Tibial artery (tissue), 4 donors: ENCODE measurements at regions not wholly inside any gene's neighbourhood (a gene's known extent, or its start where the extent isn't known, plus 50 kb on each side); places are given as distances from the start of the nearest gene placed in this dataset.

ENCODE experiments used
- DNase-seq, 2 donors: peaks; one replicate each; pipeline ENCODE4 v3.0.0-alpha.2; 2019
- H3K27ac ChIP-seq, 2 donors: fragments of 200-600 bp; sonication (generic) in 1 of 2; 1 replicate in 1 of 2; 2 replicates in 1 of 2; pipeline ENCODE4 v1.5.1; 2018 to 2019; ENCODE audit warnings: mild to moderate bottlenecking in 1 of 2
- H3K27me3 ChIP-seq, 2 donors: fragments of 200-600 bp; sonication (generic) in 1 of 2; one replicate each; pipeline versions ENCODE4 v1.5.1 to v1.6.0; 2016 to 2019
- H3K36me3 ChIP-seq, 3 donors: fragments of 200-600 bp; sonication (generic) in 2 of 3; one replicate each; pipeline ENCODE4 v1.5.1; 2016 to 2019; ENCODE audit warnings: mild to moderate bottlenecking in 2 of 3
- H3K4me1 ChIP-seq, 4 donors: fragments of 200-600 bp; sonication (generic) in 2 of 4; 1 replicate in 3 of 4; 2 replicates in 1 of 4; pipeline ENCODE4 v1.5.1; 2016 to 2019
- H3K4me3 ChIP-seq, 2 donors: fragments of 200-600 bp; sonication (generic) in 1 of 2; 1 replicate in 1 of 2; 2 replicates in 1 of 2; pipeline ENCODE4 v1.5.1; 2018 to 2019; ENCODE audit warnings: mild to moderate bottlenecking in 2 of 2
- H3K9me3 ChIP-seq, 3 donors: fragments of 200-600 bp; sonication (generic) in 1 of 3; one replicate each; pipeline ENCODE4 v1.5.1; 2016 to 2019
- CTCF ChIP-seq, 2 experiments: fragments of 200-600 bp in 1 of 2; fragments of 450-650 bp in 1 of 2; IDR thresholded peaks; one replicate each; pipeline ENCODE4 v1.5.1; 2017 to 2019; ENCODE audit warnings: antibody characterized with exemption in 2 of 2, mild to moderate bottlenecking in 1 of 2, moderate library complexity in 1 of 2
- intact Hi-C: fragments of 100-400 bp; cut with DNase I; formaldehyde crosslinking; loops from one replicate; pipeline ENCODE4 v1.15.0; 2023; ENCODE audit warnings: low total_unique reads

- DNase-seq: no peak
- intact Hi-C loops: no loop called here
- H3K4me3 ChIP-seq: no peak overlapping the region
- H3K36me3 ChIP-seq: no peaks in the 10 kb centered on the region
- H3K4me1 ChIP-seq: peaks cover 0 to 10% (median 4%) of the 10 kb centered on the region in 4 donors
- H3K27me3 ChIP-seq: no peaks in the 10 kb centered on the region
- no peaks in the 10 kb centered on the region for H3K9me3 ChIP-seq
- no peak for TF ChIP-seq CTCF (IDR thresholded peaks at IDR 0.05)
- no peak overlapping the region for H3K27ac ChIP-seq
Measured at GRCh38 chrX:150254909-150255308, 108.2 kb upstream of the MAMLD1 start.

GRCh38 chrX:150255441-150256296 lies 107.4 kb upstream of the MAMLD1 start:
- no peaks in the 10 kb centered on the region for H3K9me3 ChIP-seq
- no peak overlapping the region for H3K27ac ChIP-seq
- no peaks in the 10 kb centered on the region for H3K27me3 ChIP-seq
- no peak overlapping the region for H3K4me3 ChIP-seq
- peaks cover 0 to 10% (median 4%) of the 10 kb centered on the region in 4 donors for H3K4me1 ChIP-seq
- DNase-seq: no peak
- intact Hi-C loops: no loop called here
- H3K36me3 ChIP-seq: no peaks in the 10 kb centered on the region
- no peak for TF ChIP-seq CTCF (IDR thresholded peaks at IDR 0.05)

GRCh38 chrX:150256297-150256650 lies 106.8 kb upstream of the MAMLD1 start:
- intact Hi-C loops: no loop called here
- no peak for TF ChIP-seq CTCF (IDR thresholded peaks at IDR 0.05)
- no peak for DNase-seq
- no peaks in the 10 kb centered on the region for H3K9me3 ChIP-seq
- H3K36me3 ChIP-seq: no peaks in the 10 kb centered on the region
- peaks cover 0 to 10% (median 4%) of the 10 kb centered on the region in 4 donors for H3K4me1 ChIP-seq
- H3K27ac ChIP-seq: no peak overlapping the region
- no peaks in the 10 kb centered on the region for H3K27me3 ChIP-seq
- H3K4me3 ChIP-seq: no peak overlapping the region

GRCh38 chrX:150257353-150258175 lies 105.6 kb upstream of the MAMLD1 start:
- Histone ChIP-seq H3K27ac (no peak overlapping the region), H3K36me3 (no peaks in the 10 kb centered on the region), H3K27me3 (no peaks in the 10 kb centered on the region), H3K4me3 (no peak overlapping the region), H3K9me3 (no peaks in the 10 kb centered on the region), H3K4me1 (peaks cover 0 to 10% (median 4%) of the 10 kb centered on the region in 4 donors)
- no peak for DNase-seq
- TF ChIP-seq CTCF (IDR thresholded peaks at IDR 0.05): no peak
- intact Hi-C loops: no loop called here

GRCh38 chrX:150258176-150258425 lies 105.0 kb upstream of the MAMLD1 start:
- intact Hi-C loops: no loop called here
- Histone ChIP-seq H3K27ac (no peak overlapping the region), H3K27me3 (no peaks in the 10 kb centered on the region), H3K4me1 (peaks cover 0 to 10% (median 4%) of the 10 kb centered on the region in 4 donors), H3K9me3 (no peaks in the 10 kb centered on the region), H3K4me3 (no peak overlapping the region), H3K36me3 (no peaks in the 10 kb centered on the region)
- no peak for DNase-seq
- no peak for TF ChIP-seq CTCF (IDR thresholded peaks at IDR 0.05)
